LNCaP clone FGC (cell line): ENCODE measurements at regions not wholly inside any gene's neighbourhood (a gene's known extent, or its start where the extent isn't known, plus 50 kb on each side); places are given as distances from the start of the nearest gene placed in this dataset.
A peak's percentile ranks its signal among the peaks of the same experiment; 100 is the strongest.

Experiments used
- DNase-seq: peaks from one replicate; pipeline ENCODE4 v3.0.0-alpha.2; 2011; ENCODE audit warnings: low read depth
- H3K4me3 ChIP-seq: 2 replicates; pipeline ENCODE4 v1.5.1; 2011; ENCODE audit warnings: mild to moderate bottlenecking, low read depth, low read length, control low read depth
- TF ChIP-seq, protein P1 (sequence below): IDR thresholded peaks from 2 replicates; pipeline ENCODE4 v1.5.1; 2012; ENCODE audit warnings: mild to moderate bottlenecking; ENCODE audit not compliant: control insufficient read depth, insufficient read depth; ENCODE audit errors: extremely low read depth

DNA sequence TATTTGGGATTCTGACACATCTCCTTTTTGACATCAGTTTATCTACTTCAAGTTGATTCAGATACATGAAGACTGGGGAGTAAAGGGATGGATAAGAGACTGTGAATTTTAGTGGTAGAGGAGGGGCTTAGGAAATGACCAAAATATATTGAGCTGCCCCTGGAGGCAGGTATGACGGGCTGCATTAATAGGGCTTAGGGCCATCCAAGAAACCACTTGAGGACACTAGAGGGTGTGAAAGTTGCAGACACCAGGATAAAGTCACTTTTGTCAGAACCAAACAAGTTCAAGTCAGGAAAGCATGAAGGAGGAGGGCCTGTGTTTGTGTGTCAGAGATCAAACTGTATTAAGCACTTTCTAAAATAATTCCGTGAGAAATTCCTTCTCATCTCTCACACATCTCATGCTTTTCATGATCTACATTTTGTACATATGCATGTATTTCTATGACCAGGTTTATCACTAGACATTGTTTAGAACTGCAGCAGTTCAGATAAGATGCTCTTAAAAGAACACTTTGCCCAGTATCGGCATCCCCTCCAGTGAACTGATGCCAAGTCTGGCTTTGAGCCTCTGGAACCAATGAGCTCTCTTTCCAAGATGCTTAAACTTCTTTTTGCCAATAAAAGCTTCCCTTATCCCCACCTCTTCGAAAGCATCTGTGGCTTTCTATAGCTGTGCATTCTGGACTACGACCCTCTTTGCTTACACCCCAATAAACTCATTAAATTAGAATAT, 136.9 kb downstream of the SLC38A1 start:
- H3K4me3 ChIP-seq = no peak overlapping the region
- TF ChIP-seq, protein P1, sequence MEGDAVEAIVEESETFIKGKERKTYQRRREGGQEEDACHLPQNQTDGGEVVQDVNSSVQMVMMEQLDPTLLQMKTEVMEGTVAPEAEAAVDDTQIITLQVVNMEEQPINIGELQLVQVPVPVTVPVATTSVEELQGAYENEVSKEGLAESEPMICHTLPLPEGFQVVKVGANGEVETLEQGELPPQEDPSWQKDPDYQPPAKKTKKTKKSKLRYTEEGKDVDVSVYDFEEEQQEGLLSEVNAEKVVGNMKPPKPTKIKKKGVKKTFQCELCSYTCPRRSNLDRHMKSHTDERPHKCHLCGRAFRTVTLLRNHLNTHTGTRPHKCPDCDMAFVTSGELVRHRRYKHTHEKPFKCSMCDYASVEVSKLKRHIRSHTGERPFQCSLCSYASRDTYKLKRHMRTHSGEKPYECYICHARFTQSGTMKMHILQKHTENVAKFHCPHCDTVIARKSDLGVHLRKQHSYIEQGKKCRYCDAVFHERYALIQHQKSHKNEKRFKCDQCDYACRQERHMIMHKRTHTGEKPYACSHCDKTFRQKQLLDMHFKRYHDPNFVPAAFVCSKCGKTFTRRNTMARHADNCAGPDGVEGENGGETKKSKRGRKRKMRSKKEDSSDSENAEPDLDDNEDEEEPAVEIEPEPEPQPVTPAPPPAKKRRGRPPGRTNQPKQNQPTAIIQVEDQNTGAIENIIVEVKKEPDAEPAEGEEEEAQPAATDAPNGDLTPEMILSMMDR = peak; percentile 50
- DNase-seq = no peak

DNA sequence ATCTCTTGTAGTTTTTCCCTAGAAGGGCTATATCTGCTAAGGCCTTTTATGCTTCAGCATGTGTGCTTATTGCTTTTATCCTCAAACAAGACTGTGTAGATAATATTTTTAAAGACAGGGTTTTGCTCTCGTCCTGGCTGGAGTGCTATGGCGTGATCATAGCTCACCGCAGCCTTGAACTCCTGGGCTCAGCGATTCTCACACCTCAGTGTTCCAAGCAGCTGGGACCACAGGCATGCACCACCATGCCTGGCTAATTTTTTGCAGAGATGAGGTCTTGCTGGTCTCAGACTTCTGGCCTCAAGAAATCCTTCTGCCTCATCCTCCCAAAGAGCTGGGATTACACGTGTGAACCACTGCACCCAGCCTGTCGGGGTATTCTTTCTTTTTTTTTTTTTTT, 137.3 kb upstream of the SCAF11 start:
- DNase-seq = no peak
- TF ChIP-seq, protein P1 = no peak
- no peak overlapping the region for H3K4me3 ChIP-seq

DNA sequence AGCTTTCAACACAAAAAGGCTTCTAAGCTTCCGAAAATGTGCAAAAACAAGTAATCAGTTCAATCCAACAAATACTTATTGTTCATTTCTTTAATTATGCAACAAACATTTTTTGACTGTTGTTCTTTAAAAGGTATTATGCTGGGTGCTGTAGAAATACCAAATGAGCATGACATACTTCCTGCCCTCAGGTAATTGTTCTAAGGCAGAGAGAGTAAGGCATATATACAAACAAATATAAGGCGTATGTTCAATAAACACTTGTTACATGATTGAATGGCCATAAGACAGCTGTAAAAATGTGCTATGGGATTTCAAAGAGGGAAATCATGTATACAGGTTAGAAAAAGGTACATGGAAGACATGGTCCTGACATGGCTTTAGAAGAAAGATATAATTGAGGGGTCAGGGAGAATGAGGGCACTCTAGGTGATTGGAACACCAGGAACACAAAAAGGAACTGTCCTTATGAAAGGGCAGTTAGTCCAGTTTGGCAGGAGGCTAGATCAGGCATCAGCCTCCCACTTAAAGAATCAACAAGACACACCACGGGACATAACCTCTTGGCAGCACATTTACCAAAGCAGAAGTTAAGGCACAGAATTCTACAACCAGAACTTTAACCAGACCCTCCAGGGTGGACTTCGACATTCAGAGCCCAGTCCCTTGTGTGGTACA, 135.8 kb upstream of the SCAF11 start:
- peak; percentile 70 for DNase-seq
- TF ChIP-seq, protein P1 = no peak
- H3K4me3 ChIP-seq = no peak overlapping the region

DNA sequence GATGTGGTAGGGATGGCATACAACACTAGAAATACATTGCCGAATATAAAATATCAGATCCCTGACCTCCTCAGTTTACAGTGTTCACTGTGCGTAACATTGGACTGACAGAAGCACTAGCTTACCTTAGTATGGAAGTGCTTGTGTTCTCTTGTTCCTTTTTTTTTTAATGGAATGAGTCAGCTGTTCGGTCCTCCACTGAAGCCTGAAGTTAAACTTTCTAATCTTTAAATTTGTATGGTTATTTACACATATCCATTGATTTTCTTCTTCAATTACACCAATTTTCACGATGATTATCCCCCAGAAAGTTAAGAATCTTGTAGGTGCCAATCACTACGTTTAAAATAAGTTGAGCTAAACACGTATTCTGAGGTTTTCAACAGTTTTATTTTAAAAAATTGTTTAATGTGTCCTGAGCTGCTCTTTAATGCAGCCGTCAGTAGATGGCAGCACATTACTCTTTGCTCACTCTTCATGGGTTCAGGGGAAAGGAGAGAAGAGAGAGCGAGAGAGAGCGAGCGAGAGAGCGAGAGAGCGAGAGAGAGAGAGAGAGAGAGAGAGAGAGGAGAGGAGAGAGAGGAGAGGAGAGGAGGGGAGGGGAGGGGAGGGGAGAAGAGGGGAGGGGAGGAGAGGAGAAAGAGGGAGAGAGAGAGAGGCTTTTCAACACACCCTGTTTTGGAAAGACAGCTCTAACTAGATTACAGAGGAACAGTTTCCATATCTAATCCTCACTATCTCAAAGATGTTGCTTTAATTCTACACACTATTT, 134.7 kb upstream of the SCAF11 start:
- DNase-seq = peak; percentile 62
- H3K4me3 ChIP-seq = no peak overlapping the region
- TF ChIP-seq, protein P1 = peak; percentile 89

DNA sequence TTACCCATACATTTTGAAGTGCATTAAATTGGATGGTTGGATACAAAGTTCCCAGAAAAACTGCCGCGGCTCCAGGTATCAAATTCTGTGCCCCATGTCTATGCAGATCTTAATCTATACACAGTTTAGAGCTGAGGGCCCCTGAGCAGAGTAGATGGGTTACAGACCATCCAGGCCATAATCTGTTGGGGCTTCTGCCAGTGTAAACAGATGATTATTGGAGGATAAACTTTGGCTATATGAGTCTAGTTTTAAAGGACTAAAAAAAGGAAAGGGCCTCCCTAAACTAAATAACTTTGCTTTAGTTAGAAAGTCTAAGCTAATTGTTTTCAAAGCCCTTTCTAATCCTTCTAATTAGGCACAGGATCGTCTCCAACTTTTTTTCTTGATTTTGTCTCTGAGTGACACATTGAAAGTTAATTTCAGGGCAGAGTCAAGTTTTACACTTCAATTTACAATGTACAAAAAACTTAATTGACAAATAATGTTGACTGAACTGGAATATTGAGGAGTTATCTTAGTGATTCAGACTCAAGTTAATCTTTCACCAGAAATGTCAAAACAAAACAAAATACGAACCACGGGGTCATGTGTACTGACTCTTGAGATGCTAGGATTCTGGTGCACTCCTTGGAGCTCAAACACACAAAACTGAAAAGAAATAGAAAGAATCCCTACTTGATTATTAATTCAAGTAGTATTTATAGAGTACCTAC, 133.9 kb upstream of the SCAF11 start:
- TF ChIP-seq, protein P1 = no peak
- no peak for DNase-seq
- no peak overlapping the region for H3K4me3 ChIP-seq

DNA sequence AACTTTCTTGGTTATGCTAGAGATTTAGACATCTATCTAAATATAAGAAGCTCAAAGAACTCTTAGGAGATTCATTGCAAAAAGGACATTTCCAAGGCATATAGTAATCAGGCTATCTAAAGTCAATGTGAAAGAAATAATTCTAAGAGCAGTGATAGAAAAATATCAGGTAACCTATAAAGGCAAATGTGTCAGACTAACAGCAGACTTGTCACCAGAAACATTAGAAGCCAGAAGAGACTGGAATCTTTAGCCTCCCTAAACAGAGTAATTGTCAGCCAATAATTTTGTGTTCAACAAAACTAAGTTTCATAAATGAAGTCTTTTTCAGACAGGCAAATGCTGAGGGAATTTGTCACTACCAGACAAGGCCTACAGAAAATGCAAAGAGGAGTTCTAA, 122.0 kb upstream of the SCAF11 start:
- no peak for DNase-seq
- TF ChIP-seq, protein P1 = no peak
- H3K4me3 ChIP-seq = no peak overlapping the region
